ENCODE measurements at regions not wholly inside any gene's neighbourhood (a gene's known extent, or its start where the extent isn't known, plus 50 kb on each side); places are given as distances from the start of the nearest gene placed in this dataset.

GRCh38 chr14:53741479-53742232, 215.0 kb downstream of the BMP4 start:
- no peaks in the 10 kb centered on the region for H3K36me3 Mint-ChIP-seq (ENCODE audit: low read depth, unreplicated experiment)
- H3K4me1 Mint-ChIP-seq (ENCODE audit: unreplicated experiment), result peaks cover 4% of the 10 kb centered on the region
- no peak overlapping the region for H3K27ac Mint-ChIP-seq (ENCODE audit: unreplicated experiment)
- DNase-seq (ENCODE audit: low spot score), result no peak
- TF ChIP-seq CTCF (IDR thresholded peaks at IDR 0.05; ENCODE audit: unreplicated experiment), result no peak
- H3K4me3 Mint-ChIP-seq (ENCODE audit: unreplicated experiment), result no peak overlapping the region
- no peaks in the 10 kb centered on the region for H3K9me3 Mint-ChIP-seq (ENCODE audit: unreplicated experiment)
- H3K27me3 Mint-ChIP-seq (ENCODE audit: unreplicated experiment), result peaks cover 3% of the 10 kb centered on the region

GRCh38 chr14:53740570-53740969, 216.1 kb downstream of the BMP4 start:
- Mint-ChIP-seq H3K36me3 (ENCODE audit: low read depth, unreplicated experiment) (no peaks in the 10 kb centered on the region), H3K4me1 (ENCODE audit: unreplicated experiment) (peaks cover 4% of the 10 kb centered on the region), H3K4me3 (ENCODE audit: unreplicated experiment) (no peak overlapping the region), H3K9me3 (ENCODE audit: unreplicated experiment) (no peaks in the 10 kb centered on the region), H3K27ac (ENCODE audit: unreplicated experiment) (no peak overlapping the region), H3K27me3 (ENCODE audit: unreplicated experiment) (peaks cover 3% of the 10 kb centered on the region)
- DNase-seq (ENCODE audit: low spot score), result no peak
- TF ChIP-seq CTCF (IDR thresholded peaks at IDR 0.05; ENCODE audit: unreplicated experiment), result no peak

GRCh38 chr14:53735916-53736315, 220.7 kb downstream of the BMP4 start:
- Mint-ChIP-seq H3K36me3 (ENCODE audit: low read depth, unreplicated experiment) (no peaks in the 10 kb centered on the region), H3K4me1 (ENCODE audit: unreplicated experiment) (no peaks in the 10 kb centered on the region), H3K4me3 (ENCODE audit: unreplicated experiment) (no peak overlapping the region), H3K27ac (ENCODE audit: unreplicated experiment) (no peak overlapping the region), H3K27me3 (ENCODE audit: unreplicated experiment) (no peaks in the 10 kb centered on the region), H3K9me3 (ENCODE audit: unreplicated experiment) (no peaks in the 10 kb centered on the region)
- no peak for TF ChIP-seq CTCF (IDR thresholded peaks at IDR 0.05; ENCODE audit: unreplicated experiment)
- DNase-seq (ENCODE audit: low spot score), result no peak

GRCh38 chr14:53723221-53723620, 233.4 kb downstream of the BMP4 start:
- Mint-ChIP-seq H3K27ac (ENCODE audit: unreplicated experiment) (no peak overlapping the region), H3K4me1 (ENCODE audit: unreplicated experiment) (no peaks in the 10 kb centered on the region), H3K9me3 (ENCODE audit: unreplicated experiment) (no peaks in the 10 kb centered on the region), H3K4me3 (ENCODE audit: unreplicated experiment) (no peak overlapping the region), H3K36me3 (ENCODE audit: low read depth, unreplicated experiment) (no peaks in the 10 kb centered on the region), H3K27me3 (ENCODE audit: unreplicated experiment) (peaks cover 2% of the 10 kb centered on the region)
- DNase-seq (ENCODE audit: low spot score), result no peak
- no peak for TF ChIP-seq CTCF (IDR thresholded peaks at IDR 0.05; ENCODE audit: unreplicated experiment)

GRCh38 chr14:53719536-53719935, 237.1 kb downstream of the BMP4 start:
- TF ChIP-seq CTCF (IDR thresholded peaks at IDR 0.05; ENCODE audit: unreplicated experiment), result no peak
- no peaks in the 10 kb centered on the region for H3K36me3 Mint-ChIP-seq (ENCODE audit: low read depth, unreplicated experiment)

More at GRCh38 chr14:53719536-53719935, 237.1 kb downstream of the BMP4 start:
- Mint-ChIP-seq H3K4me1 (ENCODE audit: unreplicated experiment) (no peaks in the 10 kb centered on the region), H3K27ac (ENCODE audit: unreplicated experiment) (no peak overlapping the region), H3K27me3 (ENCODE audit: unreplicated experiment) (peaks cover 2% of the 10 kb centered on the region), H3K4me3 (ENCODE audit: unreplicated experiment) (no peak overlapping the region), H3K9me3 (ENCODE audit: unreplicated experiment) (no peaks in the 10 kb centered on the region)
- no peak for DNase-seq (ENCODE audit: low spot score)

All from endothelial cell (in vitro differentiated cells).